ENCODE measurements at regions not wholly inside any gene's neighbourhood (a gene's known extent, or its start where the extent isn't known, plus 50 kb on each side); places are given as distances from the start of the nearest gene placed in this dataset.

DNA sequence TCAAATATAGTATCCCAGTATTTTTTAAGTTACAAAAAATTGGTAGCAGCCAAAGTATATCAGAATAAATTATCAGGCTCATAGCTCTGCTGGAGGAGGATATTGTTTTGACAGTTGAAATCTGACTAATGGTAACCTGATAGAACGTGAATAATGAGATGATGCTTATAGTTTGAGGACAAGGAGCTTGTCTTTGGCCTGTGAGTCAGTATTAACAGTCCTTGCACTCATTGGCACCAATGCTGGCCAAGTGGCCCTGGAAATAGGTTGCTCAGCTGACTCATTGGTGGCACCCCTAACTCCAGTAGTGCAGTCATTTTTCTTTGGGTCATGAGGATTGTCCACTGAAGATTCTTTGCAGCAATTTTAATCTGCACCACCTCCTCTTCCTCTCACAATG, 203.3 kb upstream of the JADE1 start:
- no peak overlapping the region for H3K27ac Mint-ChIP-seq

DNA sequence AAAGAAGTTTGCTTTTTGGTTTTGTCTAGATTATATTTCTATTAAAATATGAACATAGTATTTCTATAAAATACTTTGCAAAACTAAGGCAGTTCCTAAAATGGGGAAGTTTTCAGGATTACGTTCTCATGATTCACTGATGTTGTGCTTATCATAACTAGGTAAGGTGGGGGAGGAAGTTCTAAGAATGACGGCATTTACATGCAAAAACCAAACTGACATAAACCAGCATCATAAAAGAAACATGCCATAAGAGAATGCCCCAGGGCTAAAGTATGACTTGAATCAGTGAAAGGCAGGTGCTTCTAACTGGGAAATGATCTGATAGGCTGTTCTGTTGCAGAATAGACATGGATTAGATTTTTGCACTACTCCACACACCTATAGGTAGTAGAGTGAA, 204.7 kb upstream of the JADE1 start:
- Mint-ChIP-seq H3K4me3 (no peak overlapping the region), H3K27ac (no peak overlapping the region), H3K9me3 (no peaks in the 10 kb centered on the region), H3K36me3 (ENCODE audit: low read depth) (no peaks in the 10 kb centered on the region), H3K27me3 (peaks cover 2% of the 10 kb centered on the region), H3K4me1 (no peaks in the 10 kb centered on the region)
- ChIA-PET CTCF (no interaction called here), POLR2A (no interaction called here)
- DNase-seq (no peak), ATAC-seq (ENCODE audit: low read depth) (no peak)
- intact Hi-C loops (cut with micrococcal nuclease) = no loop called here
- TF ChIP-seq, protein P1, sequence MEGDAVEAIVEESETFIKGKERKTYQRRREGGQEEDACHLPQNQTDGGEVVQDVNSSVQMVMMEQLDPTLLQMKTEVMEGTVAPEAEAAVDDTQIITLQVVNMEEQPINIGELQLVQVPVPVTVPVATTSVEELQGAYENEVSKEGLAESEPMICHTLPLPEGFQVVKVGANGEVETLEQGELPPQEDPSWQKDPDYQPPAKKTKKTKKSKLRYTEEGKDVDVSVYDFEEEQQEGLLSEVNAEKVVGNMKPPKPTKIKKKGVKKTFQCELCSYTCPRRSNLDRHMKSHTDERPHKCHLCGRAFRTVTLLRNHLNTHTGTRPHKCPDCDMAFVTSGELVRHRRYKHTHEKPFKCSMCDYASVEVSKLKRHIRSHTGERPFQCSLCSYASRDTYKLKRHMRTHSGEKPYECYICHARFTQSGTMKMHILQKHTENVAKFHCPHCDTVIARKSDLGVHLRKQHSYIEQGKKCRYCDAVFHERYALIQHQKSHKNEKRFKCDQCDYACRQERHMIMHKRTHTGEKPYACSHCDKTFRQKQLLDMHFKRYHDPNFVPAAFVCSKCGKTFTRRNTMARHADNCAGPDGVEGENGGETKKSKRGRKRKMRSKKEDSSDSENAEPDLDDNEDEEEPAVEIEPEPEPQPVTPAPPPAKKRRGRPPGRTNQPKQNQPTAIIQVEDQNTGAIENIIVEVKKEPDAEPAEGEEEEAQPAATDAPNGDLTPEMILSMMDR (IDR thresholded peaks at IDR 0.05) = no peak

More for the DNA sequence above, 203.3 kb upstream of the JADE1 start:
- DNase-seq (no peak), ATAC-seq (ENCODE audit: low read depth) (no peak)
- Mint-ChIP-seq H3K36me3 (ENCODE audit: low read depth) (no peaks in the 10 kb centered on the region), H3K4me3 (no peak overlapping the region), H3K9me3 (no peaks in the 10 kb centered on the region), H3K4me1 (no peaks in the 10 kb centered on the region), H3K27me3 (peaks cover 2% of the 10 kb centered on the region)
- CTCF ChIA-PET = no interaction called here
- POLR2A ChIA-PET = no interaction called here
- intact Hi-C loops (cut with micrococcal nuclease) = no loop called here
- TF ChIP-seq, protein P1 (IDR thresholded peaks at IDR 0.05) = no peak

DNA sequence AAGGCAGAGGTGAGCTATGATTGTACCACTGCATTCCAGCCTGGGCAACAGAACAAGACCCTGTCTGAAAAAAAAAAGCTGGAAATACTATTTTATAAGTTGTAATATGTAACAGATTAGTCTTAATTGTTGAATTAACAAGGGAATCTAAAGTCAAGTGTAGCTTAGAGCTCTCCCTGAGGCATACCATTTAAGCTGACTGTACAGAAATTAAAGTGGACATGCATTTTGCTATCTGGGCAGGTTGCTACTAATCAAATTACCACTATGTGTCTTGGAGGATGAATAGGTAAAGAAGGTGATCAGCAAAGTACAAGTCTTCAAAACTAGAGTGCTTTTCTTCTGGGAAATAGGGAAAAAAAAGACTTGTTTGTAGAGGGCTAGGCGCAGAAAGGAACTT, 205.3 kb upstream of the JADE1 start:
- ATAC-seq (ENCODE audit: low read depth) (no peak), DNase-seq (no peak)
- Mint-ChIP-seq H3K4me3 (no peak overlapping the region), H3K4me1 (no peaks in the 10 kb centered on the region), H3K9me3 (no peaks in the 10 kb centered on the region), H3K36me3 (ENCODE audit: low read depth) (no peaks in the 10 kb centered on the region), H3K27ac (no peak overlapping the region), H3K27me3 (peaks cover 2% of the 10 kb centered on the region)
- TF ChIP-seq, protein P1 (IDR thresholded peaks at IDR 0.05) = no peak
- ChIA-PET CTCF (no interaction called here), POLR2A (no interaction called here)
- intact Hi-C loops (cut with micrococcal nuclease) = no loop called here

DNA sequence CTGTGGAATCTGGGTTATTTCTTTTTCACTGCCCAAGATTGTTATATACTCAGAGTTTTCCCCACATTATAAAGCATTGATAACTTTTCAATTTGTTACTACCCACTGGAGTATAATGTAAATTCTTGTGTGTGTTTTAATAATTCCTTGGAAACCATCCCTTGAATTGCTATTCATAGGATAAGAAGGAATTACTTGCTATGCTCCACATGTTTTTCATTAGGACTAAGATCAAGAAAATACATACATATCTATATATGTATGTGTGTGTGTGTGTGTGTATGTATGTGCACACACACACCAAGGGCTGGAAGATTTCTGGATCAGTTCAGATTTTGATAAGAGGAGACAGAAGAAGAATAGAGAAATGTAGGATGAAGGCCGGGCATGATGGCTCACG, 206.4 kb upstream of the JADE1 start:
- ATAC-seq (ENCODE audit: low read depth) (no peak), DNase-seq (no peak)
- TF ChIP-seq, protein P1 (IDR thresholded peaks at IDR 0.05) = no peak
- POLR2A ChIA-PET = no interaction called here
- H3K27me3 Mint-ChIP-seq = peaks cover 2% of the 10 kb centered on the region
- H3K27ac Mint-ChIP-seq = no peak overlapping the region
- no peaks in the 10 kb centered on the region for H3K36me3 Mint-ChIP-seq (ENCODE audit: low read depth)
- H3K4me1 Mint-ChIP-seq = no peaks in the 10 kb centered on the region
- intact Hi-C loops (cut with micrococcal nuclease) = no loop called here
- H3K9me3 Mint-ChIP-seq = no peaks in the 10 kb centered on the region
- no peak overlapping the region for H3K4me3 Mint-ChIP-seq
- CTCF ChIA-PET = no interaction called here

DNA sequence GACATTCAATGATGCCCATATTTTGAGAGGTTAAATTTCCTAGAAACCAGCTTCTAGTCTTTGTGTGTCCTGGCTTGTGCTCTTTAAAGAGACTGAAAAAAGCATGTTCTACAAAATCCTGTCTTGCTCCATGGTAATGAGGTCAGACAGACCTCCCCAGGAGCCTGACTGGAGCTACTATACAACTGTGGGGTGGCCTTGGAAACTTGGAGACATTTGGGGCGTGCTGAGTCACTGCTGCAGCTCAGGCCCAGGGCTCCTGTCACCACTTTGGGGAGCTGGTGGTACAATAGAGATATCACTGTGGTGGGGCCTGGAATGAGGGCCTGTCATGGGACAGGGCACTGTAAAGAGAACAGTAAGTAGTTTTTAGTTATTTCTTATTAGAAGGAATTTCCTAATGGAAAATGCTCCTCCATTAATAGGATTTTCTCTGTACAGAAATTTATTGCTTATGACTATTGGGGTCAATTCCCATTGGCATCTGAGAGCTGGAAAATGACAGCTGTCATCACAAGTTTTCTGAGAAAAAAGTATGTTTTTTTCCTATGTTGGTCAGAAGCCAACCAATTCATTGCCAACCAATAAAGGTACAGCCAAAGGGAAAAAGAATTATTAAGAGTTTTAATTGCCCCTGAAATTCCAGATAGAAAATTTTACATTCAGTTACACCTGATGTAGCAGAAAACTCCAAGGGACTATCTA, 207.4 kb upstream of the JADE1 start:
- no peak for ATAC-seq (ENCODE audit: low read depth)
- ChIA-PET CTCF (no interaction called here), POLR2A (no interaction called here)
- no peaks in the 10 kb centered on the region for H3K9me3 Mint-ChIP-seq
- no peaks in the 10 kb centered on the region for H3K4me1 Mint-ChIP-seq
- TF ChIP-seq, protein P1 (IDR thresholded peaks at IDR 0.05) = no peak
- H3K36me3 Mint-ChIP-seq (ENCODE audit: low read depth) = no peaks in the 10 kb centered on the region
- H3K27me3 Mint-ChIP-seq = peaks cover 2% of the 10 kb centered on the region
- H3K27ac Mint-ChIP-seq = no peak overlapping the region
- intact Hi-C loops (cut with micrococcal nuclease) = no loop called here
- no peak for DNase-seq
- no peak overlapping the region for H3K4me3 Mint-ChIP-seq

Measured in activated B cell treated with CpG ODN at 0.5 μM for 24 hours (primary cell).